ENCODE measurements at regions not wholly inside any gene's neighbourhood (a gene's known extent, or its start where the extent isn't known, plus 50 kb on each side); places are given as distances from the start of the nearest gene placed in this dataset.

DNA sequence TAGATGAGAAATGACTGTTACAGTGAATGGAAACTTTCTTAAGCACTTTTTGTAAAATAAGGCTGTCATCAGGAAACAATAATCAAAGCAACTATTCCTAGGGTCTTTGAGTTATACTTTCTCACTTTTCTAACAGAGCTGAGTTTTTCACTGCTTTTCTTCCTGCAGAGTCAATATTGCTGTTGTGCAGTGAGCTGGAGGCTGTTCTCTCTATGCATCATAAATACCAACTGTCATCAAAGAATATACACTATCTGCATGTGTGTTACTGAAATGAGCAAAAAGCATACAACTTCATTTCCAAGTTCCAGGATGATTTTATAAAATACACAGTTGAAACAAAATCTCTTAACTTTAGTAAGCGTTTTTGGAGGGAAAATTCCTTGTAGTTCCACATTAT, 110.4 kb upstream of the CPSF6 start:
- TF ChIP-seq POLR2A (IDR thresholded peaks at IDR 0.05) (no peak), POLR2AphosphoS5 (IDR thresholded peaks at IDR 0.05) (no peak)
- TF ChIP-seq, protein P1, sequence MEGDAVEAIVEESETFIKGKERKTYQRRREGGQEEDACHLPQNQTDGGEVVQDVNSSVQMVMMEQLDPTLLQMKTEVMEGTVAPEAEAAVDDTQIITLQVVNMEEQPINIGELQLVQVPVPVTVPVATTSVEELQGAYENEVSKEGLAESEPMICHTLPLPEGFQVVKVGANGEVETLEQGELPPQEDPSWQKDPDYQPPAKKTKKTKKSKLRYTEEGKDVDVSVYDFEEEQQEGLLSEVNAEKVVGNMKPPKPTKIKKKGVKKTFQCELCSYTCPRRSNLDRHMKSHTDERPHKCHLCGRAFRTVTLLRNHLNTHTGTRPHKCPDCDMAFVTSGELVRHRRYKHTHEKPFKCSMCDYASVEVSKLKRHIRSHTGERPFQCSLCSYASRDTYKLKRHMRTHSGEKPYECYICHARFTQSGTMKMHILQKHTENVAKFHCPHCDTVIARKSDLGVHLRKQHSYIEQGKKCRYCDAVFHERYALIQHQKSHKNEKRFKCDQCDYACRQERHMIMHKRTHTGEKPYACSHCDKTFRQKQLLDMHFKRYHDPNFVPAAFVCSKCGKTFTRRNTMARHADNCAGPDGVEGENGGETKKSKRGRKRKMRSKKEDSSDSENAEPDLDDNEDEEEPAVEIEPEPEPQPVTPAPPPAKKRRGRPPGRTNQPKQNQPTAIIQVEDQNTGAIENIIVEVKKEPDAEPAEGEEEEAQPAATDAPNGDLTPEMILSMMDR (IDR thresholded peaks at IDR 0.05), result no peak
